Breast epithelium (tissue), 4 donors: ENCODE measurements at regions not wholly inside any gene's neighbourhood (a gene's known extent, or its start where the extent isn't known, plus 50 kb on each side); places are given as distances from the start of the nearest gene placed in this dataset.

Source experiments
- DNase-seq, 2 donors: peaks; one replicate each; pipeline ENCODE4 v3.0.0-alpha.2; 2019; ENCODE audit warnings: low spot score in 2 of 2
- H3K27ac ChIP-seq, 2 donors: fragments of 200-600 bp; sonication (generic) in 1 of 2; one replicate each; pipeline ENCODE4 v1.5.1; 2016 to 2019; ENCODE audit warnings: mild to moderate bottlenecking in 1 of 2
- H3K27me3 ChIP-seq, 2 donors: fragments of 200-600 bp; sonication (generic) in 1 of 2; one replicate each; pipeline versions ENCODE4 v1.5.1 to v1.6.0; 2017 to 2019; ENCODE audit warnings: control low read depth in 1 of 2, mild to moderate bottlenecking in 1 of 2
- H3K36me3 ChIP-seq: fragments of 200-600 bp; one replicate; pipeline ENCODE4 v1.5.1; 2019
- H3K4me1 ChIP-seq, 2 donors: fragments of 200-600 bp; sonication (generic); one replicate each; pipeline ENCODE4 v1.5.1; 2016 to 2019; ENCODE audit warnings: control low read depth in 1 of 2
- H3K4me3 ChIP-seq, 3 donors: fragments of 200-600 bp; sonication (generic); 1 replicate in 2 of 3; 2 replicates in 1 of 3; pipeline ENCODE4 v1.5.1; 2016 to 2019; ENCODE audit warnings: mild to moderate bottlenecking in 3 of 3, moderate library complexity in 2 of 3
- H3K9me3 ChIP-seq, 2 donors: fragments of 200-600 bp; sonication (generic) in 1 of 2; one replicate each; pipeline ENCODE4 v1.5.1; 2016 to 2019; ENCODE audit warnings: control low read depth in 1 of 2
- CTCF ChIP-seq, 3 donors: fragments of 450-650 bp; IDR thresholded peaks; one replicate each; pipeline ENCODE4 v1.5.1; 2016 to 2017; ENCODE audit warnings: antibody characterized with exemption in 3 of 3, mild to moderate bottlenecking in 3 of 3, moderate library complexity in 3 of 3
- POLR2A ChIP-seq: fragments of 450-650 bp; IDR thresholded peaks from one replicate; pipeline ENCODE4 v1.6.1; 2016; ENCODE audit warnings: antibody characterized with exemption, mild to moderate bottlenecking, moderate library complexity
- POLR2AphosphoS5 ChIP-seq, 3 donors: sonication (generic); formaldehyde crosslinking; IDR thresholded peaks; one replicate each; pipeline ENCODE4 v1.6.1; 2017; ENCODE audit warnings: antibody characterized with exemption in 3 of 3
- intact Hi-C: fragments of 100-400 bp; cut with DNase I; formaldehyde crosslinking; loops from one replicate; pipeline ENCODE4 v1.15.1; 2023; ENCODE audit warnings: low total_unique reads

DNA sequence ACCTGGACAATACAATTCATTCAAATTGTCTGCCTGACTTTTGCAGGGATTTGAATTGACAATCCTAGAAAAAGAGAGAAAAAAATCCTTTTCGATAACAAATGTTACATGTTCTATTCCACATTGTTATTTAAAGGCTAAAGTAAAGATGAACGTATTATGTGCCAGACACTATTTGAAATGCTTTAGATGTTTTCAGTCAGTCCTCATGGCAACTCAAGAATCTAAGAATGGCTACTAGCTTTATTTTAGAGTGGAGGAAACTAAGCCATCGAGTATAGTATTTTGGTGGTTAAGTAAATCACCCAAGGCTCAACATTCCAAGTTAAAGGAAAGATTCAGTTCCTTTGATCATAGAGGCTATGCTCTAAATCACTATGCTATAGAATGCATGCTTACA lies 558.6 kb upstream of the MAN1A1 start:
- no peak for TF ChIP-seq CTCF (IDR thresholded peaks at IDR 0.05)
- TF ChIP-seq POLR2AphosphoS5 (IDR thresholded peaks at IDR 0.05) = no peak
- no peak for TF ChIP-seq POLR2A
- Histone ChIP-seq H3K36me3 (no peaks in the 10 kb centered on the region), H3K9me3 (no peaks in the 10 kb centered on the region), H3K27ac (no peak overlapping the region), H3K4me1 (no peaks in the 10 kb centered on the region), H3K4me3 (no peak overlapping the region), H3K27me3 (no peaks in the 10 kb centered on the region)
- DNase-seq = no peak
- intact Hi-C loops = no loop called here

DNA sequence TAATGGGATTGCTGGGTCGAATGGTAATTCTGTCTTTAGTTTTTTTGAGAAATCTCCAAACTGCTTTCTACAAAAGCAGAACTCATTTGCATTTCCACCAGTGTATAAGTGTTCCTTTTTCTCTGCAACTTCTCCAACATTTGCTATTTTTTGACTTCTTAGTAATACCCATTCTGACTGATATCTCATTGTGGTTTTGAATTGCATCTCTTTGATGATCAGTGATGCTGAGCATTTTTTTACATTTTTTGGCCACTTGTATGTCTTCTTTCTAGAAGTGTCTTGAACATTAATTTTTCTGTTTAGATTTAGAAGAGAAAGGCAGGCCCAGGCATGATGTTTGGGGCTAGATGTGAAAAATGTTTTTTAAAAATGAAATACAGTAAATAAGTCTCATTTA lies 553.1 kb upstream of the MAN1A1 start:
- Histone ChIP-seq H3K9me3 (no peaks in the 10 kb centered on the region), H3K27me3 (no peaks in the 10 kb centered on the region), H3K4me1 (no peaks in the 10 kb centered on the region), H3K4me3 (no peak overlapping the region), H3K36me3 (no peaks in the 10 kb centered on the region), H3K27ac (no peak overlapping the region)
- DNase-seq = no peak
- TF ChIP-seq POLR2AphosphoS5 (IDR thresholded peaks at IDR 0.05) (no peak), POLR2A (no peak), CTCF (IDR thresholded peaks at IDR 0.05) (no peak)
- intact Hi-C loops = no loop called here

DNA sequence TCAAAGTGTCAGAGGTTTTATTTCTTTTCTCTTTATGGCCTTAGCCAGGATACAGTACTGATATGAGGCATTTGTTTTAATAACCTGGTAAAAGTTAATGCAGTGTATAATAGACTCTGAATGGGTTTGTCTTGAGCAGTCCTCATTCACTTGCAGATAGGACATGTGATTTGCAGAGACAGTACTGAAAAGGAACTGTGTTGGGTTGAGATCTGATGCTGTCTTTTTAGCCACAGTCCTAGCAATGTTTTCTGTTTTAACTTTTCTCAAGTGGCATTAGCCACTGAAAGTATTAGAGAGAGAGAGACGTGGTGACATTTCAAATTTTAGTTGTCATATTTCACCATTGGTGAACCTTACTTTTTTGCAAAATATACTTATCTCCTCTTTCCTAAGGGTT lies 547.2 kb upstream of the MAN1A1 start:
- no peak overlapping the region for H3K27ac ChIP-seq
- no peaks in the 10 kb centered on the region for H3K27me3 ChIP-seq
- no peaks in the 10 kb centered on the region for H3K9me3 ChIP-seq
- H3K4me1 ChIP-seq = no peaks in the 10 kb centered on the region
- TF ChIP-seq CTCF (IDR thresholded peaks at IDR 0.05) (no peak), POLR2AphosphoS5 (IDR thresholded peaks at IDR 0.05) (no peak), POLR2A (no peak)
- DNase-seq = no peak
- intact Hi-C loops = no loop called here
- H3K36me3 ChIP-seq = no peaks in the 10 kb centered on the region
- no peak overlapping the region for H3K4me3 ChIP-seq

GRCh38 chr6:119895626-119896025 lies 546.1 kb upstream of the MAN1A1 start:
- Histone ChIP-seq H3K27me3 (no peaks in the 10 kb centered on the region), H3K4me1 (no peaks in the 10 kb centered on the region), H3K36me3 (no peaks in the 10 kb centered on the region), H3K27ac (no peak overlapping the region), H3K4me3 (no peak overlapping the region), H3K9me3 (no peaks in the 10 kb centered on the region)
- TF ChIP-seq POLR2AphosphoS5 (IDR thresholded peaks at IDR 0.05) = no peak
- no peak for TF ChIP-seq POLR2A
- TF ChIP-seq CTCF (IDR thresholded peaks at IDR 0.05) = no peak
- intact Hi-C loops = no loop called here
- no peak for DNase-seq

DNA sequence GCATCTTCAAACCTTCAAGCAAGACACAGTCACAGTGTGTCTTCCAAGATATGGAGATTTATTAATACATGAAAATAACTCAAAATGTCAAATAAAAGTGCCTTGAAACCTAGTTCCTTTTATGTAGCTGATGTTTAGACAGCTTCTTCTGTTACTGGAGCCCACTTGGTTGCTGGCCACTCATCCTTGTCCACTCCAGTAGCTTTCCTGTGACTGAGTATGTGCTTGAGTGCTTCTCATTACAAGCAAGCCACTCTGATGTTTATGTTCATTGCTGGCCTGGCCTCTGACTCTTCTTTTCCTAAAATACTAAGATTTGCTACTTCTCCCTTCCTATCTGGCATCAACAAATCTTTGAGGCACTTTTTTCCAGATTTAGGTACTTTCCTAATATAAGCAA lies 545.2 kb upstream of the MAN1A1 start:
- TF ChIP-seq POLR2A = no peak
- no peak for TF ChIP-seq CTCF (IDR thresholded peaks at IDR 0.05)
- no peak for TF ChIP-seq POLR2AphosphoS5 (IDR thresholded peaks at IDR 0.05)
- no peak overlapping the region for H3K27ac ChIP-seq
- H3K36me3 ChIP-seq = no peaks in the 10 kb centered on the region
- no peaks in the 10 kb centered on the region for H3K4me1 ChIP-seq
- no peak for DNase-seq
- H3K9me3 ChIP-seq = no peaks in the 10 kb centered on the region
- H3K27me3 ChIP-seq = no peaks in the 10 kb centered on the region
- H3K4me3 ChIP-seq = no peak overlapping the region
- intact Hi-C loops = loop anchor here (5.0 kb wide), 1 partner anchor 1648 kb away; no protein-coding TSS in a partner anchor
